ENCODE measurements at regions not wholly inside any gene's neighbourhood (a gene's known extent, or its start where the extent isn't known, plus 50 kb on each side); places are given as distances from the start of the nearest gene placed in this dataset.

DNA sequence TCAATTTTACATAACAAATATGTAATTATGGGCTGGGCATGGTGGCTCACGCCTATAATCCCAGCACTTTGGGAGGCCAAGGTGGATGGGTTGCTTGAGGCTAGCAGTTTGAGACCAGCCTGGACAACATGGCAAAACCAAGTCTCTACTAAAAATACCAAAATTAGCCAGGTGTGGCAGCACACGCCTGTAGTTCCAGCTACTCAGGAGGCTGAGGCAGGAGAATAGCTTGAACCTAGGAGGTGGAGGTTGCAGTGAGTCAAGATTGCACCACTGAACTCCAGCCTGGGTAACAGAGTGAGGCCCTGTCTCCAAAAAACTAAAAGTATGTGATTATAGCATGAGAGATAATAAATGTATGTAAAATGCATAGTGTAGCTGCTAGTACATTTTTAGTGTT lies 229.0 kb downstream of the PPARGC1A start:
- DNase-seq: no peak

- no peak for DNase-seq
Observed at GRCh38 chr4:23654791-23655190, 235.1 kb downstream of the PPARGC1A start.

- DNase-seq: no peak
Observed at GRCh38 chr4:23648854-23649596, 240.8 kb downstream of the PPARGC1A start.

- DNase-seq: no peak
Observed at GRCh38 chr4:23635468-23635867, 254.4 kb downstream of the PPARGC1A start.

DNA sequence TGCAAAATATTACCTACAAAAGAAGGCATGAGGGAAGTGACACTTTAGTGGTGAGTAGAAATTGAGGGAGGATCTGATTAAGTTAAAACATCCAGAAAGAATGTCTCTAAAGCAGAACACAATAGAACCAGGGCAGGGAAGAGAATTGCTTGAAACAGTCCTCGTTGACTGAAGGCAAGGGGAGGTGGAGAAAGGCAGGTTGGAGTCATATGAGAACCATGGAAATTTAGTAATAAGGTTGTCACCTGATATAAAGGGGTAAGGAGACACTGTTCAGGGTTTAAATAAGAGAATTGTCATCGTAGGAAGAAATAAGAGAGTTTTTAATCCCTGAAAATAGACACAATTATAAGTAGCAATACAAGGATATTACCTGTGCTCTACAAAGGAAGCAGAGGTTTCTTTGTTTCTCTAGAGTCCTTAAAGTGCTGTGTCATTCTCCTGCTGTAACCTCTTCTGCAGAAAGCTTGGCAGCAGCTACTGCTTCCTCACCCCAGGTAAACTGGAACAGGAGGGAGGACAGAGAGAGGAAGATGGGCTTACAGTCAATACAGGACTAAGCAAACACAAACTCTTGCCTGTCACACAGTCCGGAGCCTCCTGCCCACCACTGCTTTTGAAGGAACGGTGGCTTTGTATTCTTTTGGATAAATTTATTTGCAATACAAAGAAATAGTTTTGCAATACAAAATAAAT lies 258.4 kb downstream of the PPARGC1A start:
- no peak for DNase-seq

GRCh38 chr4:23630110-23630509 lies 259.7 kb downstream of the PPARGC1A start:
- DNase-seq: no peak

DNA sequence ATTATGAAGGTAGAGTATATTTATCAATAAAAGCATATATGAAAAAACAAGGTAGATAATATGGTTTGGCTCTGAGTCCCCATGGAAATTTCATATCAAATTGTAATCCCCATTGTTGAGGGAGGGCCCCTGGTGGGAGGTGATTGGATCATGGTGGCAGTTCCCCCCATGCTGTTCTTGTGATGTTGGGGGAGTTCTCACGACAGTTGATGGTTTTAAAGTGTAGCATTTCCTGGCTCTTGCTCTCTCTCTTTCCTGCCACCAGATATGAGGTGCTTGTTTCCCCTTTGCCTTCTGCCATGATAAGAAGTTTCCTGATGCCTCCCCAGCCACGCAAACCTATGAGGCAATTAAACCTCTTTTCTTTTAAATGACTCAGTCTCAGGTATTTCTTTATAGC lies 260.4 kb downstream of the PPARGC1A start:
- DNase-seq: no peak

DNA sequence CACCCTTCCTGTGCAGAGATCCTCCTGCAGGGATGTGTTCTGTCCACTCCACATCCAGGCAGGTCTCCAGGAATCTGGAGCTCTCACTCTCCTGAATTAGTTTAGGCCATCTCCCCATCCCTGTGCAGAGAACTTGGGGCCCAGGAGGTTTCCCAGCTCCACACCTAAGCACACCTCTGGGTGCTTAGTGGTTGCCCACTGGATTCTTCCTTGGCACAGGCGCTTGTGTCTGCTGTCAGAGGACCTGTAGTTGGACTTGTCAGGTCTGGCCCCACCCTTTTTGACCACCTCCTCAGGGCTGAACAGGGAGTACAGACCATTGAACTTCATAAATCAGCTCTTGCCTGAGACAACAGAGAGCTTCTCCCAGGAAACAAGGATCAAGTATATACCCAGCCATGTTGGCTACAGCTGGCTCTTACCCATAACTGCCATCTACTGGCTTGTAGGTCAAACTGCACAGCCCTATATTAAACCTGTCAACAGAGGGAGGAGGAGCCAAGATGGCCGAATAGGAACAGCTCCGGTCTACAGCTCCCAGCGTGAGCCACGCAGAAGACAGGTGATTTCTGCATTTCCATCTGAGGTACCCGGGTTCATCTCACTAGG lies 275.5 kb downstream of the PPARGC1A start:
- DNase-seq: no peak

DNA sequence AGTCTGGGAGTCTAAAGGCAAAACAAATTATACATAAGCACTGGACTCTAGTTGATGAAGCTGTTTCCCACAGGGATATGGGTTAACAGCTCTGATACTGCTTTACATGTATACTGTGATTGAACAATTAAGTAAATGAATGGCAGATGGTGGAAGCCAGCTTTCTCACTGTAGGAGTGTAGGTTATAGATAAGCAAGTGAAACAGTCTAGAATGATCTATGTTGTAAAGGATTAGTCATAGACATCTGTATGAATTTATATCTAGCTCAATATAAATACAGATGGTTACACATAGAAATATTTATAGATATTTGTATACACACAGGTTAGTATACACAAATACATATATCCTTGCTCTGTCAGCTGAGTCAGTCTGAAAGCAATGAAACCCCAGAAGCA lies 276.1 kb downstream of the PPARGC1A start:
- no peak for DNase-seq

GRCh38 chr4:23602720-23603119 lies 287.1 kb downstream of the PPARGC1A start:
- DNase-seq: no peak

DNA sequence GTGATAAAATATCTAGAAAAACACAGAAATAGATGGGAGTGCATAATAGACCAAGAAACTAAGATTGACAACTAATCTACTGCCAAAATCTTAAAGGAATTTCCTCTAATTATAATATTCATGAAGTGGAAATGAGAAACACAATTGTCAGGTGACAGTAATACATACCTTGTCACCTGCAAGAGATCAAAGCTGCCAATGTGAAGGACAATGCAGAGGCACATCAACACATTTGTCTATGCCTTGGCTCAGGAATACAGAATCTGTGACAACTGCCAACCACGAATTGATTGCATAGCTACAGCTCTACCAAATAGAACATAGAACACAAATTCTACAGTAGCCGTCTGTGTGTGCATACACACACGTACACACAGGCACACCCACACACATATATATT lies 295.7 kb downstream of the PPARGC1A start:
- DNase-seq: no peak

GRCh38 chr4:23590431-23590830 lies 299.4 kb downstream of the PPARGC1A start:
- DNase-seq: no peak

- DNase-seq: no peak
Observed at GRCh38 chr4:23584024-23584423, 305.8 kb downstream of the PPARGC1A start.

- DNase-seq: no peak
Observed at GRCh38 chr4:23582671-23583070, 307.2 kb downstream of the PPARGC1A start.

DNA sequence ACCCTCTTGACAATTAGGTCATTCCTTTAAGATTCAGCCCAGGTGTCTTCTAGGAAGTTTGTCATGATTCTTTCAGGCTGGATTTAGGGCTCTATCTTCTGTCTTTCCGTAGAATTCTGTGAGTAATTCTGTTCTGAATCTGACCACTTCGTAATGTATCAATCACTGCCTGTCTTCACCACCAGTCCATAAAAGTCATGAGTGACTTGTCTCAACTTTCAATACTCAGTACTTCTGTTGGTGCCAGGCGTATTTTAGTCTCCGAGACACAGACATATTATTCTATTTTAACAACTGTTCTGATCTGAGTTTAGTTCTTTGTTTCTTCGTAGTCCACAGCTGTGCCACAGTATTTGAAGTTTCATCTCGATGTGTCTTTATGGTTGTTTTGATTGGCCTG lies 310.7 kb downstream of the PPARGC1A start:
- no peak for DNase-seq

- no peak for DNase-seq
Observed at GRCh38 chr4:23577398-23577797, 312.4 kb downstream of the PPARGC1A start.

- DNase-seq: no peak
Observed at GRCh38 chr4:23572382-23572781, 317.5 kb downstream of the PPARGC1A start.

GRCh38 chr4:23567338-23567737 lies 322.5 kb downstream of the PPARGC1A start:
- DNase-seq: no peak

DNA sequence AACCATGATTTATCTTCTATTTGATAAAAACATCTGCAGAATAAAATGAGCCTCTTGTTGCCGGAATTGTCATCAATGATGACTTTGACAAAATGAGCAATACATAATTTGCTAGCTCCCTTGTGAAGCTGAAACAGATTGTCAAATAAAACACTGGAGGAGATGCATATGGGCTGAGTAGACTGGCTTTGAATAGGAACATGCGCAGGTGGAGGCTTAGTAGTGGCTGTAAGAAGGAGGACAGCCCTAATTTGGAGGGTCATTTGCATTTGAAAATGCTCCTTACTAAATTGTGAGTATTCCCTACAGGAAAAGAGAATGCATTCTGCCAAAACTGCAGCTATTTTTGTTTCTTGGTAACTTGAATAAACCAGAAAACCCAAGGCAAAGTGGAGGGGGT lies 329.1 kb downstream of the PPARGC1A start:
- DNase-seq: no peak

DNA sequence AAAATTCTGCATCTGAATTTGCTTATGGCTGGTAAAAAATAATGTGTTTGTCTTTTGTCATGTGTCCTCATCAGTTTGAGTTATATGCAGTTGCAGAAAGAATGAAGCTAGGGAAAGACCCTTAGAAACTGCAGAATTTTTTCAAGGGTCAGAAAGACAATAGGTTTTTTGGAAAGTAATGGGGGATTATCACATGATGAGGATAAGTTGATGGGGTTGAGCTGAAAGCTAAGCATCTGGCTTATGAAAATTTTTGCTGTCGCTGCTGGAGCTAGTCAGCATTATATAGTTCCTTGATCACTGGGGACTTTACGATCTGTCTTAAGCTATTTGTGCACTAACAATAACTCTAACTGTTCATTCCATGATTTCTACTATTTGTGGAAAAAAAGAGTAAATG lies 331.7 kb downstream of the PPARGC1A start:
- DNase-seq: no peak

DNA sequence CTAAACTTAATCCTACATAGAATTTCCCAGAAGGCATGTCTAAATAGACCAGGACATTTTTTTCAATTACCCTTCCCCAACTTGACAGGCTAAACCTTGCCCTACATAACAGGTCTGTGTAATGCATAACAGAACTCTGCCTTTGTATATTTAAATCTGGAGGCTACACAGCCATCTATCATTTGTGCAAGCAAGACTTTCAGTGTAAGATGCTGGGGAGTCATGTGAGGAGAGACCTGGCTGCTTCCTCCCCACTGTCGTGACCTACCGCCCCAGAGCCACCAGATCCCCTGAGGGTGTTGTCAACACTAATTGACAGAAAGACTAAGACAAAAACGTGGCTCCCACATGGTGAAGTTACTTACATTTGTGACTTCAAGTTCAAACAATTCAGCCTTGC lies 342.2 kb downstream of the PPARGC1A start:
- no peak for DNase-seq

DNA sequence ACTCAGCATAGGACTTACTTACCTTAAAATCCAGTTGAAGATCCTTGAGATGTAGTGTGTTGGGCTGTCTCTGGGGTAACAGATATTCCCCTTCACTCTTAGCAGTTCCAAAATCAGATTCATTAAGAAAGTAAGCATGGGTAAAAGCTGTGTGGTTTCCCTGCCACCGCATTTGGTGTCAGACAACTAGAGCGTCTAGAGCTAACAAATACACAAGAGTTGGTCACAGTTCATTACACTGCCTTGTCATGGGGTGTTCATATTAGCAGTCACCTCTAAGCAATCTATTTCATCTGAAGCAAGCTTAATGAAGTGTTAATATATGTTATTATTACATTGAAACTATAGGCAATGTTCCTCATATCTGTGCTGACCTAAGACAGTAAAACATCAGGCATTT lies 342.8 kb downstream of the PPARGC1A start:
- DNase-seq: no peak

DNA sequence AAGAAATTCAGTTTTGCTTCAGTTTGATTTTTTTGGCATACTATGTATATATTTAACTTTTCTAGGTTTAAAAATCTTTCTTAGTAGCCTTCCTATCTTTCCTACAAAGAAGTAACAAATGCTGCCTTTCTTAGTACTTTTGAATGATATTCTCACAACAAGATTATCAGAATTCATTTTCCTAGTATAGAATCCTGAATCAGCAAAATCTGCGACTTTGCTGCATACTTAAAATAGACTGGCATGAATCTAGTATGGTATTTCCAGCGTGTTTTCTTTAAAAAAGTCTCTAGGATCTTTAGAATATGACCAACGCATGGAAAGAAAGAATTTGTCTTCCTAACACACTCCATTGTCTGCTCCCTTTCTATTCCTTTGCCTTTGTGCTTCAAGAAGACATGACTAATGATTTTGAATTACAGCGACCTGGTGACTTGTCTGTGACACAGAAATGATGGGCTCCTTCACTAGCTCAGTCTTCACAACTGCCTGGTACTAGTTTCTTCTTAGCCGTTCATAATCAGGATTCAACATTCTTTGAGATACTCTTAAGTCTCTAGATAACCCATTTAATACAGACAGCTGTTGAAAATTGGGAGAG lies 349.8 kb downstream of the PPARGC1A start:
- no peak for DNase-seq

- DNase-seq: no peak
Observed at GRCh38 chr4:23533859-23534258, 356.0 kb downstream of the PPARGC1A start.
